IPS DF 4.7 (cell line): ENCODE measurements at regions not wholly inside any gene's neighbourhood (a gene's known extent, or its start where the extent isn't known, plus 50 kb on each side); places are given as distances from the start of the nearest gene placed in this dataset.

Source experiments
- DNase-seq: peaks from one replicate; pipeline ENCODE4 v3.0.0-alpha.2; 2013; ENCODE audit warnings: low spot score; ENCODE audit errors: extremely low read depth

DNA sequence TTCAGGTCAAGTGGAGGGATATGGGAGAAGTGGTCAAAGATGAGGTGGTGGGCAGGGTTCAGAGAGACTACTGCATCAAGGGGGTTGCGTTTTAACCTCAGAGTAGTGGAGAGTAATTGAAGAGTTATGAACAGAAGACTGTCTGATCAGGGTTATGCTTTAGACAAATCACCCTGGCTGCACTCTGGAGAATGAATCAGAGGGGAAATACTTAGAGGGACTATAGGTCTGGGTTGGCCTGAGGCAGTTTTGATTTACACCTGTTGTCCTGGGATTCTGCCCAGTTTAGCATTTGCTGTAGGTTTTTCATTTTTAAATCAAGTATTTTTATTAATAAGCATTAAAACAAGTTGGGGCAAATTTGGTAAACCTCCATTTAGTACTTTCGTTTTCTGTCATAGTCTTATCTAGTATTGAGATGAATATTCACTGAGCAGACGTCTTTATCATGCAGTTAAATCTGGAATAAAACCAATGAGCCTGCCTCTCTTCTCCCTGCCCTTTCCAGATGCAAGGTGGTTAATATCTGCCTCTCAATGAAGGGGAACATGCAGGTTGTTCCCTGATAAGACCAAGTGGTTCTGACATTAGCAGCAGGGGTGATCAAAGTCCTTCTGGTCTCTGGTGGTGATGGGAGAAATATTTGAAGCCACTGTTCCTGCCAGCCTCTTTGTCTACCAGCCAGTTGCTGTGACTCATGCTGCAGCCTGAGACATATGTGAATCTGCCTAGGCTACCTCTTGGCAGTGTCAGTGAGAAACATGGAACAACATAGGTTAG, 116.0 kb upstream of the RPS6KA3 start:
- DNase-seq: no peak

GRCh38 chrX:20382082-20382481, 115.4 kb upstream of the RPS6KA3 start:
- DNase-seq: no peak

DNA sequence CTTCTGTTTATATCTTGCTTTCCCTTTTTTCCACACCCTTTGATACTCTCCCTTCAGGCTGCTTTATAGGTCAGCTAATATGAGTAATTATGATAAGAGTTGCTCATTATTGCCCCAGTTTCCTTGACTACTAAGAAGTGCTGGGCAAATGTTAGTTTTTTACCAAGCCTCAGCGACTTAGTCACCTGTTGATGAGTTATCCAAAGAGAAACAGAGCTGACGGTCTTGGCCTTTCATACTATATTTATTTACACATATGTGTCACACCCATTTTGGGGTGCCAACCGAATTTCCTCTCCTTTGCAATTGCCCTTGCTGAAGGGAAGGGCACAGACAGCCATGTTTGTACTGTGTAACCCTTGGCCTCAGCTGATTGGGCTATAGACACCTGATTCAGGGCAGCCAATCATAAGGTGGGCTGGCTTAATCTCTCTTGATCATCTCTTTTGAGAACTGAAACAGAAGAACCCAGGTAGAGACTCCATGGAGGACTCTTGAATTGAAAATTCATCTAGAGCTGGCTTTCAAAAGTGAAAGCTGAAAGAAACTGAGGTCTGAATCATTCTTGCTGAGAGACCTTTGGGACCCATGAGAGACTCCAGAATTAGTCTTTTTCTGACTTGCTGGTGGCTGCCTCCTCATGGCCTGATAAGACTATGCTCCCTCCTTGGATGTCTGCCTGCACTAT, 111.7 kb upstream of the RPS6KA3 start:
- no peak for DNase-seq

- DNase-seq: no peak
Observed at GRCh38 chrX:20374900-20375438, 108.3 kb upstream of the RPS6KA3 start.

GRCh38 chrX:20374450-20374849, 107.7 kb upstream of the RPS6KA3 start:
- no peak for DNase-seq

GRCh38 chrX:20373063-20373462, 106.4 kb upstream of the RPS6KA3 start:
- DNase-seq: no peak

- DNase-seq: no peak
Observed at GRCh38 chrX:20372533-20372932, 105.8 kb upstream of the RPS6KA3 start.

- no peak for DNase-seq
Observed at GRCh38 chrX:20369468-20369867, 102.8 kb upstream of the RPS6KA3 start.

- no peak for DNase-seq
Observed at GRCh38 chrX:20364238-20364637, 97.5 kb upstream of the RPS6KA3 start.

GRCh38 chrX:20363275-20363674, 96.6 kb upstream of the RPS6KA3 start:
- no peak for DNase-seq

DNA sequence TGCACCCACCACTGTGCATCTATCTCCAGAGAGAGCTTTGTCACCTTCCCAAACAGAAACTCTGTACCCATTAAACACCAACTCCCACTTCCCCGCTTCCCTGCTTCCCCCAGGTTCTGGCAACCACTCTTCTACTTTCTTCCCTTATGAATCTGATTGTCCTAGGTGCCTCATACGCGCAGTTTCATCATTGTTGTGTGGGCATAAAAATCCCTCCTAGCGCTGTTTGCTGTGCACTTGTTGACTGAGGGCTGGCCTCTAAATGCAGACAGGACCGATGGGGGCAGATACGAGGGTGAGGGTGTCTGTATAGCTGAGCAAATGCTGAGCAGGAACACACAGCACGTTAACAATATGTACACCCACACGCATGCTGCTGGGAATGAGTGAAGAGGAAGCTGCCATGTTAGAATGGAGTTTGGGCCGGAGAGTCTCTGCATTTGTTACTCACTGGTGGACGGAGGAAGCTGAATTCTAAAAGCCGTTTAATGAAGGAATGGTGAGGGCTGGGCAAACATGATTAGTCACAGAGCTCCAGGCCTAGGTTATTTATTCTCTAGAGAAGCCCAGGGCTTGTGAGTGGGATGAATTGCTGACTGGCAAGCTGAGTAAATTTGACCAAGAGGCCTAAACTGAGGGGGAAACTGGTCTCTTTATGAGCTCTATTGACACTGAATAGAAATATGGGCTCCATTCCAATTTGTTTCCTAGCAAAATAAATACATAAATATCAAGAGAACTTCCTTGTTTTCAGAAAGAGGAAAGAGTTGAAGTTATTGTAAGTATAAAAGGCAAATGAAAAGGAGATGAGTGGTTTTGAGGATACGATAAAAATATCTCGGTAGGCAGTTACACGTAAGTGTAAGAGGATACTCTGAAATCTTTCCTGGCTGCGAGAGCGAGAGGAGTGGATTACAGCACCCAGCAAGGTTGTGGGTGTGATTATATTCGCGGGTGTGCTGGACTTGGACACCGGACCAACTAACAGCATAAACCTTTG, 95.9 kb upstream of the RPS6KA3 start:
- no peak for DNase-seq

GRCh38 chrX:20361890-20362262, 95.2 kb upstream of the RPS6KA3 start:
- no peak for DNase-seq

GRCh38 chrX:20361081-20361889, 94.6 kb upstream of the RPS6KA3 start:
- DNase-seq: no peak

DNA sequence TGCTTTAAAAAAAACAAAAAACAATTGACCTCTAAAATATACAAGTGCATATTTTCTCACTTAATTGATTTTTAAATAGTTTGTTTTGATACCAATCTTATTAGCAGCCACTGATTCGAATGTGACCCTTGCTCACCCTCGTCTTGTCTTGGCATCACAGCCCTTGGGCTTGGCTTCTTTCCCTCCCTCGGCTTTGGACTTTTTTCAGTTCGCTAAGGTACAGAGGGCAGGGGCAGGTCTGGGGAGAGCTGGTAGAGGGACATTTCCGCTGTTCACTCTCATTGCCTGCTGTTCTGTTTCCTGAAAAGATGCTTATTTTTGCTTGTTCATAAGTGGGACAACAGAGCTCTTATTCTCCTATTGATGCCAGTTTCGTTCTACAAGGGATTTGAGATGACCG, 88.5 kb upstream of the RPS6KA3 start:
- no peak for DNase-seq

- DNase-seq: no peak
Observed at GRCh38 chrX:20354505-20354904, 87.8 kb upstream of the RPS6KA3 start.

- no peak for DNase-seq
Observed at GRCh38 chrX:20352935-20353336, 86.2 kb upstream of the RPS6KA3 start.

GRCh38 chrX:20352504-20352903, 85.8 kb upstream of the RPS6KA3 start:
- no peak for DNase-seq

- no peak for DNase-seq
Observed at GRCh38 chrX:20350596-20350995, 83.9 kb upstream of the RPS6KA3 start.

DNA sequence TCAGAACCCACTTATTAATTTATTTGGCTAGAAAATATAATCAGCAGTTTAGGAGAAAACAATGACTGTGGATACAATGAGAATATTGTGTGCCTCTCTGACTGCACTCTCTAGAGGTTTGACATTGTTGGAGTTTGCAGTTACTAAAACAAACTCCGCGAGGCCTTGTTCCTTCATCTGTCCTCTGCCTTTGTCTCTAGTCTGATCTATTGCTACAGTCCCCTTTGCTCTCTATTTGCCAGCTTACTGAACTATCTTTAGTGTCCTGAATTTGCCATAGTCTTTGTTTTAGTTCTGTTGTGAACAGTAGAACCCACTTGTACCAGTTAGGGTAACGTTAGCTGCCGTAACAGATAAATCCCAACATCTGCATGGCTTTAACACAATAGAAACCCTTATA, 81.4 kb upstream of the RPS6KA3 start:
- no peak for DNase-seq

DNA sequence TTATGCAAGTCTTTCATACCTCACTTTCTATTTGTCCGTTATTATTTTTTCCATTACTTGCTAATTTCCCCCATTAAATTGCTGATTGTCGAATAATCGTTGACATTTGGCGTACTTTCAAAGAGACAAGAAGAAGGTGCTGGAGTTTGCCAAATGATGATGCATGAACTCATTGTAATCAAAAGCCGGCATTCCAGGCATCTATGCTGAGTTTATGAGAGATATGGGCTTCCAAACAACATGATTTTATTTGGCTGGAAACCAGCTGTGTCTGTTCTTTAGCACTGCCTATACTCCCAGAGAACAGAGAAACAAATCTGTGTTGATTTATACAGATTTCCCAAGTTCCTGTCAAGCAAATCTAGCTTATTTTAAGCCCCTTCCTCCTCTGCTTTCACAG, 80.8 kb upstream of the RPS6KA3 start:
- no peak for DNase-seq

- DNase-seq: no peak
Observed at GRCh38 chrX:20333672-20334071, 67.0 kb upstream of the RPS6KA3 start.
